Uterus (tissue), 3 donors: ENCODE measurements at regions not wholly inside any gene's neighbourhood (a gene's known extent, or its start where the extent isn't known, plus 50 kb on each side); places are given as distances from the start of the nearest gene placed in this dataset.

Experiments used
- DNase-seq, 2 donors: peaks; one replicate each; pipeline ENCODE4 v3.0.0-alpha.2; 2019 to 2020
- H3K27ac ChIP-seq, 2 donors: fragments of 200-600 bp; sonication (generic); 1 replicate in 1 of 2; 2 replicates in 1 of 2; pipeline ENCODE4 v1.5.1; 2016 to 2018
- H3K27me3 ChIP-seq, 2 donors: fragments of 200-600 bp; sonication (generic); one replicate each; pipeline ENCODE4 v1.5.1; 2018 to 2019; ENCODE audit warnings: control low read depth in 1 of 2
- H3K36me3 ChIP-seq, 2 donors: fragments of 200-600 bp; sonication (generic); one replicate each; pipeline ENCODE4 v1.5.1; 2019; ENCODE audit warnings: control low read depth in 1 of 2
- H3K4me1 ChIP-seq, 2 donors: fragments of 200-600 bp; sonication (generic); one replicate each; pipeline ENCODE4 v1.5.1; 2018 to 2019; ENCODE audit warnings: control low read depth in 1 of 2
- H3K4me3 ChIP-seq, 2 donors: fragments of 200-600 bp; sonication (generic); 1 replicate in 1 of 2; 2 replicates in 1 of 2; pipeline ENCODE4 v1.5.1; 2018 to 2019; ENCODE audit warnings: mild to moderate bottlenecking in 1 of 2
- H3K9me3 ChIP-seq, 2 donors: fragments of 200-600 bp; sonication (generic); one replicate each; pipeline ENCODE4 v1.5.1; 2019; ENCODE audit warnings: control low read depth in 1 of 2
- CTCF ChIP-seq, 4 experiments: fragments of 200-600 bp in 2 of 4; fragments of 450-650 bp in 2 of 4; sonication (generic) in 2 of 4; IDR thresholded peaks; one replicate each; pipeline ENCODE4 v1.5.1; 2016 to 2019; ENCODE audit warnings: antibody characterized with exemption in 4 of 4, mild to moderate bottlenecking in 2 of 4, moderate library complexity in 1 of 4
- POLR2A ChIP-seq, 2 donors: fragments of 450-650 bp; IDR thresholded peaks; one replicate each; pipeline ENCODE4 v1.6.1; 2016; ENCODE audit warnings: antibody characterized with exemption in 2 of 2, mild to moderate bottlenecking in 1 of 2, moderate library complexity in 1 of 2
- intact Hi-C: fragments of 100-400 bp; cut with DNase I; formaldehyde crosslinking; loops from one replicate; pipeline ENCODE4 v1.15.1; 2023; ENCODE audit warnings: low total_unique reads
- donor health status: DM: yes; HTN: yes; CAD: no.

- DNase-seq, result no peak
- no peaks in the 10 kb centered on the region for H3K9me3 ChIP-seq
- H3K4me3 ChIP-seq, result no peak overlapping the region
- TF ChIP-seq CTCF (IDR thresholded peaks at IDR 0.05) (no peak), POLR2A (IDR thresholded peaks at IDR 0.05) (no peak)
- intact Hi-C loops, result no loop called here
- no peaks in the 10 kb centered on the region for H3K27me3 ChIP-seq
- no peaks in the 10 kb centered on the region for H3K4me1 ChIP-seq
- no peaks in the 10 kb centered on the region for H3K36me3 ChIP-seq
- no peak overlapping the region for H3K27ac ChIP-seq
Measured at GRCh38 chr22:49687786-49688515, 139.7 kb downstream of the BRD1 start.

- no peak for TF ChIP-seq POLR2A (IDR thresholded peaks at IDR 0.05)
- TF ChIP-seq CTCF (IDR thresholded peaks at IDR 0.05), result no peak
- no peak for DNase-seq
- H3K4me1 ChIP-seq, result no peaks in the 10 kb centered on the region
- no peak overlapping the region for H3K27ac ChIP-seq
- H3K9me3 ChIP-seq, result no peaks in the 10 kb centered on the region
- H3K4me3 ChIP-seq, result no peak overlapping the region
- no peaks in the 10 kb centered on the region for H3K36me3 ChIP-seq
- H3K27me3 ChIP-seq, result no peaks in the 10 kb centered on the region
- intact Hi-C loops, result no loop called here
Measured at GRCh38 chr22:49687333-49687732, 140.3 kb downstream of the BRD1 start.

- no peak for DNase-seq
- Histone ChIP-seq H3K4me1 (no peaks in the 10 kb centered on the region), H3K27me3 (no peaks in the 10 kb centered on the region), H3K4me3 (no peak overlapping the region), H3K27ac (no peak overlapping the region), H3K9me3 (no peaks in the 10 kb centered on the region), H3K36me3 (no peaks in the 10 kb centered on the region)
- intact Hi-C loops, result no loop called here
- TF ChIP-seq CTCF (IDR thresholded peaks at IDR 0.05) (no peak), POLR2A (IDR thresholded peaks at IDR 0.05) (no peak)
Measured at GRCh38 chr22:49686495-49687219, 141.0 kb downstream of the BRD1 start.

GRCh38 chr22:49685686-49686085, 142.0 kb downstream of the BRD1 start:
- intact Hi-C loops, result no loop called here
- DNase-seq, result no peak
- no peak for TF ChIP-seq CTCF (IDR thresholded peaks at IDR 0.05)
- no peak for TF ChIP-seq POLR2A (IDR thresholded peaks at IDR 0.05)
- H3K27ac ChIP-seq, result no peak overlapping the region
- H3K36me3 ChIP-seq, result no peaks in the 10 kb centered on the region
- H3K4me3 ChIP-seq, result no peak overlapping the region
- H3K27me3 ChIP-seq, result no peaks in the 10 kb centered on the region
- no peaks in the 10 kb centered on the region for H3K4me1 ChIP-seq
- no peaks in the 10 kb centered on the region for H3K9me3 ChIP-seq

- intact Hi-C loops, result no loop called here
- H3K27me3 ChIP-seq, result no peaks in the 10 kb centered on the region
- TF ChIP-seq CTCF (IDR thresholded peaks at IDR 0.05), result no peak
- TF ChIP-seq POLR2A (IDR thresholded peaks at IDR 0.05), result no peak
- H3K4me3 ChIP-seq, result no peak overlapping the region
- H3K9me3 ChIP-seq, result no peaks in the 10 kb centered on the region
- H3K4me1 ChIP-seq, result no peaks in the 10 kb centered on the region
- H3K36me3 ChIP-seq, result no peaks in the 10 kb centered on the region
- no peak overlapping the region for H3K27ac ChIP-seq
- DNase-seq, result no peak
Measured at GRCh38 chr22:49685116-49685515, 142.6 kb downstream of the BRD1 start.
